AG04450 (cell line): ENCODE measurements at regions not wholly inside any gene's neighbourhood (a gene's known extent, or its start where the extent isn't known, plus 50 kb on each side); places are given as distances from the start of the nearest gene placed in this dataset.

ENCODE experiments used
- CTCF ChIA-PET: fragments of 300-600, 350-600 bp; formaldehyde crosslinking; extraction: SDS; loops from one replicate; lab custom pipeline; 2022; ENCODE audit warnings: antibody characterized with exemption, inconsistent platforms; lab: Charles Lee
- POLR2A ChIA-PET: fragments of 350-600 bp; formaldehyde crosslinking; extraction: SDS; loops from one replicate; lab custom pipeline; 2021; ENCODE audit warnings: antibody characterized with exemption, inconsistent platforms; lab: Yijun Ruan, JAX
- DNase-seq: peaks from one replicate; pipeline ENCODE4 v3.0.0-alpha.2; 2011; ENCODE audit warnings: low read depth, low spot score
- H3K27ac ChIP-seq: one replicate; pipeline ENCODE4 v1.5.1; 2012; ENCODE audit warnings: low read depth, low read length, control low read depth
- H3K27me3 ChIP-seq: one replicate; pipeline ENCODE4 v1.6.0; 2012; ENCODE audit warnings: low read length; ENCODE audit not compliant: control insufficient read depth, insufficient read depth
- H3K4me3 ChIP-seq: 2 replicates; pipeline ENCODE4 v1.5.1; 2011; ENCODE audit warnings: mild to moderate bottlenecking, low read depth, low read length, control low read depth
- H3K9me3 ChIP-seq: 2 replicates; pipeline ENCODE4 v1.5.1; 2012; ENCODE audit warnings: low read length; ENCODE audit not compliant: control insufficient read depth, insufficient read depth
- CTCF ChIP-seq: IDR thresholded peaks from 2 replicates; pipeline ENCODE4 v1.5.1; 2011; ENCODE audit warnings: low read depth, low read length, control low read depth, inconsistent platforms

DNA sequence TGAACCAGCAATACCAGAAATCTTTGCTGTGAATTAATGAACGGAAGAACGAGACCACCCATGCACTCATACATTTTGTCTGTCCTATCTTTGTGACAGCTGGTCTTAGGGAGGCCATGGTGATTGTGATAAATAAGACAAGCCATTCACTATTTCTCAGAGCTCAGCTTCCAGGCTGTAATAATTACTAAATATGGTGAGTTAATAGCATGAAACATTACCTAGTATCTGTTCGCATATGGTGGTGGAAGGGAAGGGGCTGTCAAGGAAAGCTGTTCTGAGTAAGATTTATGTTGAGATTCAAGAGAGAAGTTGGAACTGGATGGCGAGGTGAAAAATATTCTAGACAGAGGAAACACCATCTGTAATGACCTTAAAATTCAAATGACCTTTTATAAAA lies 719.0 kb upstream of the ZNF385D start:
- ChIA-PET CTCF (no interaction called here), POLR2A (no interaction called here)
- TF ChIP-seq CTCF: no peak

GRCh38 chr3:22471557-22471956 lies 720.5 kb upstream of the ZNF385D start:
- TF ChIP-seq CTCF: no peak
- no peak overlapping the region for H3K27ac ChIP-seq
- no peak for DNase-seq
- ChIA-PET POLR2A (no interaction called here), CTCF (no interaction called here)
- H3K27me3 ChIP-seq: no peaks in the 10 kb centered on the region
- no peaks in the 10 kb centered on the region for H3K9me3 ChIP-seq
- H3K4me3 ChIP-seq: no peak overlapping the region

More for the DNA sequence above, 719.0 kb upstream of the ZNF385D start:
- Histone ChIP-seq H3K9me3 (no peaks in the 10 kb centered on the region), H3K4me3 (no peak overlapping the region), H3K27me3 (no peaks in the 10 kb centered on the region), H3K27ac (no peak overlapping the region)
- no peak for DNase-seq

- Histone ChIP-seq H3K4me3 (no peak overlapping the region), H3K9me3 (no peaks in the 10 kb centered on the region), H3K27me3 (no peaks in the 10 kb centered on the region), H3K27ac (no peak overlapping the region)
- ChIA-PET POLR2A (no interaction called here), CTCF (no interaction called here)
- DNase-seq: no peak
- no peak for TF ChIP-seq CTCF
Observed at GRCh38 chr3:22474706-22475445, 723.9 kb upstream of the ZNF385D start.

DNA sequence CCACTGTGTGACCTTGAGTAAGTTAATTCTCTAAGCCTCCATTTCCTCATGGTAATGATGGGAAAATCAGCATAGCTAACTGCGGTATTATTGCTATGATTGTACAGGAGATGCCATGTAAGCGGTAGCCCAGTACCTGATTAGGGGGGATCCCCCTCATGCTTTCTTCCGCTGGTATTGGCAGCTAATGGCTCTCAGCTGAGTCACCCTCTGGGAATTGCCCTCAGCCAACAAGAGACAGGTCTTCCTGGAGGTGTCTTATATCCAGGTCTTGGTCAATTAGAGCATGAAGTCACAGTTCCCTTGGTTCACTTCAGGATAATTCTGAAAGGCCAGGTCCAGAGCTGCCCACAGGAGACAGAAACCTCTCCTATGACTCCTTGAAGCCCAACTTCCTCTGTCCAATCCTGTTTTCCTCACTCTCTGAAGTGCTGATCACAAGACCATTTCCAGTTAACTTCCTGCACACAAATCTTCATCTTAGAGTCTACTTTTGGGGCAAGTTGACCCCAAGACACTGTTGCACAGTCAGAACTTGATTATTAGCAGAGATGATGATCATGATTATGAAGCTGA lies 724.7 kb upstream of the ZNF385D start:
- no peaks in the 10 kb centered on the region for H3K9me3 ChIP-seq
- CTCF ChIA-PET: no interaction called here
- no peaks in the 10 kb centered on the region for H3K27me3 ChIP-seq
- POLR2A ChIA-PET: no interaction called here
- no peak for TF ChIP-seq CTCF
- no peak for DNase-seq
- no peak overlapping the region for H3K27ac ChIP-seq
- H3K4me3 ChIP-seq: no peak overlapping the region

GRCh38 chr3:22476976-22477375 lies 726.0 kb upstream of the ZNF385D start:
- no peaks in the 10 kb centered on the region for H3K27me3 ChIP-seq
- H3K4me3 ChIP-seq: no peak overlapping the region
- ChIA-PET POLR2A (no interaction called here), CTCF (no interaction called here)
- TF ChIP-seq CTCF: no peak
- H3K9me3 ChIP-seq: no peaks in the 10 kb centered on the region
- H3K27ac ChIP-seq: no peak overlapping the region
- DNase-seq: no peak
